Hippocampal formation (tissue), 2 donors: ENCODE measurements at regions not wholly inside any gene's neighbourhood (a gene's known extent, or its start where the extent isn't known, plus 50 kb on each side); places are given as distances from the start of the nearest gene placed in this dataset.

Experiments
- DNase-seq, 2 donors: peaks; one replicate each; lab custom pipeline; 2025; lab: John Stamatoyannopoulos, UW

DNA sequence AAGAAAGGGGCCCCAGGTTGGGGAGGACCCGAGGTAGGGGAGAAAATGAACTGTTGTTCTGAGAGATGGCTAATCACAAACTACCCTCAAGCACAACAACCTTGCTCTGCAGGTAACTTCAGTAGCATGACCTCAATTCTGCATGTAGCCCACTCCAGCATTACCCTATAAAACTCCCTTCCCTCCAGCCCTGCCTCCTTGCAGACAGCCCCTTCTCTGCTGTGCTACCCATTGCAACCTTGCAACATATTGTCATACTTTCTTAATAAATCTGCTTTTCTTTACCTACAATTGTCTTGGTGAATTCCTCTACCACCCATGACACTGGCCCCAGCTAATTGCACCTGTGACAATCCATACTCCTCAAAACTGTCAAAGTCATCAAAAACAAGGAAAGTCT is 428.9 kb downstream of the MATN1 start:
- no peak for DNase-seq

- DNase-seq, result no peak
Observed at GRCh38 chr1:30292451-30292850, 430.9 kb downstream of the MATN1 start.

DNA sequence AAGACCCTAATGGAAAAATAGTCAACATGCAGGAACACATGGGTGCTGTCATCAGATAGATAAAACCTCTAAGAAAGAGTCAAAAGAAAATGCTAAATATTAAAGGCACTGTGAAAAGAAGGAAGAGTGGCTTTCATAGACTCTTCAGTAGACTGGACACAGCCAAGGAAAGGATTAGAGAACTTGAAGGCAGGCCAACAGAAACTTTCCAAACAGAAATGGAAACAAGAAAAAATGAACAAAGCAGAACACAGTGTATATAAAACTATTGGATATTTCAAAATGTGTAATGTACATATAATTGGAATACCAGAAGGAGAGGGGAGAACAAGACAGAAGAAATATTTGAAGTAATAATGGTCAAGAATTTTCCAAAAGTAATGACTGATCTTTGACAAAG is 431.9 kb downstream of the MATN1 start:
- no peak for DNase-seq

DNA sequence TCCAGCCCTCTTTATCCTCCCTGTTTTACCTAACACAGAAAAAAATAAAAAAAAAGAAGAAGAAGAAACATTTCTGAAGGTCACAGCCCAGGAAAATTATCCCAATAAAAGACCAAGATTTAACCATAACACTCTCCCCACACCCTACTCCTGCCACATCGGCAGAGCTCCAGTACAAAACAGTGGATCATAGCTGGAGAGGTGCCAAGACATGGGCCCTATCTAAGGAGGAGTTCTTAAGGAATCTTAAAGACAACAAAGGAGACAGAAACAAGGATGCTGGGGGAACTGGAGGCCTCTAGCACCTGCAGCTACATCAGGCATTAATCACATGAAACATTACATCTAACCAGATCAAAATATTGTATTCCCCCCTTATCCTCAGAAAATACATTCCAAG is 432.8 kb downstream of the MATN1 start:
- DNase-seq, result no peak

DNA sequence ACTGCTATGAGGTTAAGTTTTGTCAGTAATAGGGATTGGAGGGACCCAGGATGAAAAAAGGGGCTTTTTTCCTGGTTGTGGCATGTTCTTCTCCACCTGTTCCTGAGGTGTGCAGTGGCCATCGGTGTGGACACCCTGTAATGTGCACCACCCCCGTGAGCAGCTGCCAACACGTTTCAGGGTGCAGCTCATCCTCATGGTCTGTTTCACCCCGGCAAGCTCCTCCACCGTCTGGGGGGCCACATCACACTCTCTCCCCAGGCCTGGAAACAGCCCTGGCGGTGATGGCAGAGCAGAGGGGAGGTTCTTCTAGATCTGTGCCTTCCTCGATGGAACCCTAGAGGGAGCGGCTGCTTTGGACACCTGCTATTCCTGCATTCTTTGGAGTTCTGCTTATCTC is 435.4 kb downstream of the MATN1 start:
- no peak for DNase-seq

GRCh38 chr1:30286988-30287839 is 436.2 kb downstream of the MATN1 start:
- DNase-seq, result no peak

DNA sequence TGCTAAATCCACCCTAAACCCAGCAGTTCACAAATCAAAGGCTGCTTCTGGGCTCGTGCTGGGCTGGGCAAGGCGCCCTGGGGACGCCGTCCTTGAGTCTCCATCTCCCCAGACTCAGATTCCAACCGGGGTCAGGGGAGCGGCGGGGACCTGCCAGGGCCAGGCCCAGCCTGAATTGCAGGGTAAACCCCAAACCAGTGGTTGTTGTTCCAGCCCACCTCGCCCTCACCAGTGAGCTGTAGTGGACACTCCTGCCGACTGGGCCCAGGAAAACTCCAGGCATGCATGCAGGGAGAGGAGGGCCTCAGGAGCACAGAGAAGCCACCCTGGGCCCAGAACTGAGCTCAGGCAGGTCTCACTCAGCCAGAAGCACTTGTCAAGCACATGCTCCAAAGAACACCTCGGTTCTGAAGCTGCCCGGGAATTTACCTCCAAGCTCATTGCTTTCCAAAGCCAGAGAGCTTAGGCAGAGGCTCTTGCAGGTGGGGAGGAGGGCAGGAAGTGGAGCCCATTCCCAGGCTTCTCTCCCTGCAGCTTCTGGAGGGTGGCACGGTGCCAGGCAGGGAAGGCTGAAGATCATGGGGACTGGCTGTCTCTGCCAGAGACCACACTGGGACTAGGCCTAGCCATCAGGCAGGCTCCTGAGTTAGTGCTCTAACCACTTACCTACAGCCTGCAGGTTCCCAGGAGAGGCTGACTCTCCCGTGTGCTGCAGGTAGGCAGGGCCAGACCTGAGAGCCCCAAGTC is 437.0 kb downstream of the MATN1 start:
- DNase-seq, result no peak

DNA sequence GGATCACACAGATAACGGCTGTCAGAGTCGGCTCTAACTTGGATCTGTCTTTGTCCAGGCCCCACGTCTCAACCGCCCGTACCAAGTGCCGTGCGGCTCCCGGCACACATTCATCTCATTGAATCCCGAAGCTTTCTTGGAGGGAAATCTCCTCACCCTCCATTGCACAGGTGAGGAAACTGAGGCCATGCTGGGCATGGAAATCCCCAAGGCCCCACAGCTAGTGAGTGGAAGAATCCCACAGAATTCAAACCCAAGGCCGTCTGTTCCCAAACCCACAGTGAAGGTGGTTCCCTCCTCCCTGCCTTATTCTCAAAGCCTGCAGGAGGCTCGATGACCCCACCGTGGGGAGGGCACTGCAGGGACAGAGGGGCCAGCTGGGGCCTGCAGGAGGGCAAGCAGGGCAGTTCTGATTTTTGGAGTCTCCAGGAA is 437.9 kb downstream of the MATN1 start:
- no peak for DNase-seq

DNA sequence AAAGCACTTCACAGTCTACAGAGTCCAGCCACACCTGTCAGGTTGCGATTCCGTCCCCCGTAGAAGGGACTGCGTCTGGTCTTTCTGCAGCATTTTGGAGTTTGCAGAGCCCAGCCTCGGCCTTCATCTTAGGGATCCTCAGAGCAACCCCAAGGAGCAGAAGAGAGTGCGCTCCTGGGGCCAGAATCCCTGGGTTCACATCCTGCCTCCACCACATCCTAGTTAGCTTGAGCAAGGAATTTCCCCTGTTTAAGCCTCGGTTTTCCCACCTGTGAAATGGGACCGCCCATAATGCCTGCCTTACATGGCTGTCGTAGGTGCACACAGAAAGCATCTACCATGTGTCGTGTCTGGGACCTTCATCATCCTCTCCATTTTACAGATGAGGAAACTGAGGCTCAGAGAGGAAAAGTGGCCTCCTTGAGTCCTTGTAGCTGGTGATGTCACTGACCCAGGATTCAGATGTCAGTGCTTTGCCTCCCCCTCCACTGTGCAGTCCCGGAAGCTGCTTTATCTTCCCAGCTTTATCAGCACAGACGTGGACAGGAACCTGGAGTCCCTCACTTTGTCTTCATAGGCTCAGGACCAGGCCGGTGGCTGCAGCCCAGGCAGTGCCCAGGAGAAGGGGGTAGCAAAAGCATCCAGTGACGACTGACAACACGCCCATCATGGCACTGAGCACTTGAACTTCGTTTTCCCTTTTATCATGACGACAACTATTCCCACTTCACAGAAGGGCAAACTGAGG is 438.5 kb downstream of the MATN1 start:
- DNase-seq, result no peak

GRCh38 chr1:30284226-30284625 is 439.2 kb downstream of the MATN1 start:
- no peak for DNase-seq

- no peak for DNase-seq
Observed at GRCh38 chr1:30283199-30283962, 440.0 kb downstream of the MATN1 start.

GRCh38 chr1:30280572-30280971 is 442.8 kb downstream of the MATN1 start:
- no peak for DNase-seq

DNA sequence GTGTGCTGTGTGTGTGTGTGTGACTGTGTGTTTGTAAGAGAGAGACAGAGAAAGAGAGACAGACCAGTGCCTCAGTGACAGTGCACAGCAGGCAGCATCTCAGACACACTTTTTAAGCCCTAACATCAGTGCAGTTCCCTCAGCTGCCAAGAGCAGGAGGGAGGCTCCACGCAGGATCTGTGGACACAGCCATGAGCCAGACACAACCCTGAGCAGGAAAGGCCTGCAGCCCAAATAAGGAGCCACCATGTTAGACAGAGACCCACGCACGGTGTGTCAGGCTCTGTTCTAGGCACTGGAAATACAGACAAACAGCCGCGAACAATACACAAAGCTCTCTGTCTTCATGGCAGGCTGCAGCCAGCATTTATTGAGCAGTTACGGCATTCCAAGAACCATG is 445.5 kb downstream of the MATN1 start:
- DNase-seq, result no peak

GRCh38 chr1:30277415-30277814 is 446.0 kb downstream of the MATN1 start:
- DNase-seq, result no peak

- no peak for DNase-seq
Observed at GRCh38 chr1:30275926-30276764, 447.2 kb downstream of the MATN1 start.

GRCh38 chr1:30274976-30275621 is 448.3 kb downstream of the MATN1 start:
- DNase-seq, result no peak

GRCh38 chr1:30274173-30274970 is 449.0 kb downstream of the MATN1 start:
- DNase-seq, result no peak

DNA sequence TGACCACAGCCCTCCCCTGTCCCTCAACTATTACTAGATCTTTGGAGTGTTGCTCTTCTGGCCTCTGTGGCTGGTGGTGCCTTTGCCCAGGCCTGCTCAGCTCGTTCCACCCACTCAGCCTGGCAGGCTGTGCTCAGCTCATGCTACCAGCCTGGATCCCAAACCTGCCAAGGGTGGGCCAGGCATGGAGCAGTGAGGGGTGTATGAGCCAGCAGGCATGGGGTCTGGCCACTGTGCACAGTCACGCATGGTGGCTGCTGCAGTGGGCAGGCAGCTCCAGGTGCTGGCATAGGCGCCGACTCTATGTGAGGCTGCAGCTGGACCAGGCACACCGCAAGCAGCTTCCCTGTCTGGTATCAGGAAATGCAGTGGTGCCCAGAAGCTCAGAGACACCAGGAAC is 449.9 kb downstream of the MATN1 start:
- DNase-seq, result no peak

GRCh38 chr1:30273021-30273325 is 450.4 kb downstream of the MATN1 start:
- DNase-seq, result no peak
